DMS 273 (cell line): ENCODE measurements at regions not wholly inside any gene's neighbourhood (a gene's known extent, or its start where the extent isn't known, plus 50 kb on each side); places are given as distances from the start of the nearest gene placed in this dataset.

Experiments used
- DNase-seq: peaks from one replicate; lab custom pipeline; 2025; ENCODE audit not compliant: unreplicated experiment; lab: John Stamatoyannopoulos, UW

DNA sequence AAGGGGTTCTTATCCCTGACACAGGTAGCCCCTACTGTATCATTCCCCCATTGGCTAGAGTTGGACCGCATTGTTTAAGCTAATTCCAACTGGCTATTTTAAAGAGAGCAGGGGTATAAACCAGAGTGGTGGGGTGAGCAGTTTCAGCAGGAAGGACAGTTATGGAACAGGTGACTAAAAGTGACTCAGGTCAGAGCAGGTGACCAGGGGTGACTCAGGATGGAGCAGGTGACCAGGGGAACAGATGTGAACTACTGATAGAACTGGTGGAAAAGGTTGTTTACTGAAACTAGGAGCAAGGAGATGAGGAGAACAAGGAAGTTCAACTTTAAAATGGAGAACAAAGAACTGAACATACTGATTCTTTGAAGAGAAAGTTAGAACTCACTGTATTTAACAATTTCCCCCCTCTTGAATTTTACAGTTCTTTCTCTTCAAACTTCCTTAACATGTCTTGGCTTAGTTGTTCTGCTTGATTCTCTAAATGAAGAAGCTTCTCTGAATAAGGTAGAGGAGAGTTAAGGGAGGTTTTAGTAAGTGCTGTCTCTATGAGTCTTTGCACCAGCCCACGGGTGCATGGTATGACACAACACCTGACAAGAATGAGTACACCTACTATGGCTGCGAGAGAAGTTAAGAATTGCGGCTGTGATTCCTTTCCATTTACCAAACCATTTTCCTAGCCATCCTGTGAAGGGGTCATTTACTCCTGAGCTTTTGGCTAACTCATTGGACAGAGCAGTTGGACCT is 83.4 kb upstream of the WNT7A start:
- no peak for DNase-seq

DNA sequence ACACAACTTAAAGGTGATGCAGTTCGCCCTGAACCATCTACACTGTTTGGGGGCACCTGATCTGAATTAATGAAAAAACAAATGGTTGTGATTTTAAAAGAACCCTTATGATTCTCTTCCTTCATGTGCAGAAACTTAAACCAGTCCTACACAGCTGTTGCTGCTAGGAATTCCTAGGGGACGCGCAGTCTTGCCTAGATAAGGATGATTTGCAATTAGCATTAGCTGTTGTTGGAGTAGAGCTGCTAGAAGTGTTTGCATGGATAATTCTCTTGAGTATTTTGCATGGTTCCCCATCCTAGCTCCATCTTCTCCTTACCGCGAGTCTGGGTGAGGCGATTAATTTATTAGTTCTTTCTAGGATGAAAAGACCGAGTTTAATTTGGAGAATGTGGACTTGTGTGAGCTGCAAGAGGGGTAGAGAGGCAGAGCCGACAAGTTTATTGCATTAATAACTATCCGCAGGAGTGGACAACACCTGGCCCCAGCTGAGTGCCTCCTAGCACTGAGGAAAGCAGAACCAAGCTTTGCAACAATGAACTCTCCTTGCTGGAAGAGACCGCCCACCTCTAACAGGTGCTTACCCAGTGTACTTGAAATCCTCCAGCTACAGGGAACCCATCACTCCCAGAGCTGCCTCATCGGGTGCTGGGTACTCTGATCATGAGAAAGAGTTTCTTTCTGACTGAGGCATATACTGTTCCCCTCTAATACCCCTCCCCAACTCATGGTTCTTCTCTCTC is 75.0 kb upstream of the WNT7A start:
- DNase-seq = no peak

GRCh38 chr3:13954266-13954665 is 74.4 kb upstream of the WNT7A start:
- no peak for DNase-seq

GRCh38 chr3:13951184-13951583 is 71.3 kb upstream of the WNT7A start:
- no peak for DNase-seq

DNA sequence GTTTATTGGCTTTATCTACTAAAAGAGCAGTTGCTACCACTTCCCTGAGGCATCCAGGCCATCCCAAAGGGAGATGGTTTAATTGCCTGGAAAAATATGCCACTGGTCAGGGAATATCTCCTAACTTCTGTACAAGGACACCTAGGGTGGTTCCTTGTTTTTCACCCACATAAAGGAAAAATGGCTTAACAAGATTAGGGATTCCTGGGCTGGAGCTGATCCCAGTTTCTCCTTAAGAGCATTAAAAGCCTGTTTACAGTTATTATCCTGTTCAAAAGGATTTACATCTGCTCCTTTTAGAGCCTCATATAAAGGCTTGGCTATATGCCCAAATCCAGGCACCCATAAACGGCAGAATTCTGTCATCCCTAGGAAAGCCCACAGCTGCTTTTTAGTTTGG is 70.2 kb upstream of the WNT7A start:
- peak; percentile 28 for DNase-seq

GRCh38 chr3:13947912-13948311 is 68.0 kb upstream of the WNT7A start:
- no peak for DNase-seq

- DNase-seq = no peak
Observed at GRCh38 chr3:13939206-13939605, 59.3 kb upstream of the WNT7A start.

- no peak for DNase-seq
Observed at GRCh38 chr3:13937131-13937530, 57.3 kb upstream of the WNT7A start.

- no peak for DNase-seq
Observed at GRCh38 chr3:13935494-13936094, 55.7 kb upstream of the WNT7A start.

- no peak for DNase-seq
Observed at GRCh38 chr3:13934813-13935212, 54.9 kb upstream of the WNT7A start.

GRCh38 chr3:13934315-13934714 is 54.4 kb upstream of the WNT7A start:
- no peak for DNase-seq

GRCh38 chr3:13932578-13933295 is 52.9 kb upstream of the WNT7A start:
- no peak for DNase-seq

- DNase-seq = no peak
Observed at GRCh38 chr3:13931172-13931571, 51.3 kb upstream of the WNT7A start.
